ENCODE measurements at regions not wholly inside any gene's neighbourhood (a gene's known extent, or its start where the extent isn't known, plus 50 kb on each side); places are given as distances from the start of the nearest gene placed in this dataset.

GRCh38 chr7:41333511-41333910 lies 369.4 kb downstream of the INHBA start:
- TF ChIP-seq, protein P1, sequence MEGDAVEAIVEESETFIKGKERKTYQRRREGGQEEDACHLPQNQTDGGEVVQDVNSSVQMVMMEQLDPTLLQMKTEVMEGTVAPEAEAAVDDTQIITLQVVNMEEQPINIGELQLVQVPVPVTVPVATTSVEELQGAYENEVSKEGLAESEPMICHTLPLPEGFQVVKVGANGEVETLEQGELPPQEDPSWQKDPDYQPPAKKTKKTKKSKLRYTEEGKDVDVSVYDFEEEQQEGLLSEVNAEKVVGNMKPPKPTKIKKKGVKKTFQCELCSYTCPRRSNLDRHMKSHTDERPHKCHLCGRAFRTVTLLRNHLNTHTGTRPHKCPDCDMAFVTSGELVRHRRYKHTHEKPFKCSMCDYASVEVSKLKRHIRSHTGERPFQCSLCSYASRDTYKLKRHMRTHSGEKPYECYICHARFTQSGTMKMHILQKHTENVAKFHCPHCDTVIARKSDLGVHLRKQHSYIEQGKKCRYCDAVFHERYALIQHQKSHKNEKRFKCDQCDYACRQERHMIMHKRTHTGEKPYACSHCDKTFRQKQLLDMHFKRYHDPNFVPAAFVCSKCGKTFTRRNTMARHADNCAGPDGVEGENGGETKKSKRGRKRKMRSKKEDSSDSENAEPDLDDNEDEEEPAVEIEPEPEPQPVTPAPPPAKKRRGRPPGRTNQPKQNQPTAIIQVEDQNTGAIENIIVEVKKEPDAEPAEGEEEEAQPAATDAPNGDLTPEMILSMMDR (IDR thresholded peaks at IDR 0.05; ENCODE audit: control extremely low read depth, extremely low read depth), result no peak
- ATAC-seq (ENCODE audit: insufficient read depth, low FRiP score), result no peak
- no peak overlapping the region for H3K4me3 ChIP-seq
- no peak overlapping the region for H3K9ac ChIP-seq (ENCODE audit: insufficient read depth in 1 of 2, low read length in 2 of 2)
- DNase-seq, result peak in 2 of 3 donors; percentile 15 to 35
- no peaks in the 10 kb centered on the region for H3K36me3 ChIP-seq (ENCODE audit: control insufficient read depth in 4 of 4, insufficient read depth in 4 of 4, low read length in 4 of 4)
- no peak overlapping the region for H3K27ac ChIP-seq (ENCODE audit: low read depth in 1 of 2, low read length in 1 of 2)
- no peaks in the 10 kb centered on the region for H3K4me1 ChIP-seq (ENCODE audit: control insufficient read depth in 5 of 5, insufficient read depth in 5 of 5, low read length in 5 of 5)
- H3K9me3 ChIP-seq (ENCODE audit: control insufficient read depth in 4 of 4, insufficient read depth in 3 of 4, low read length in 3 of 4), result peaks cover 0 to 6% (median 0%) of the 10 kb centered on the region in 4 donors
- no peaks in the 10 kb centered on the region for H3K27me3 ChIP-seq (ENCODE audit: control insufficient read depth in 3 of 3, insufficient read depth in 3 of 3, low read length in 2 of 3)

GRCh38 chr7:41331194-41331593 lies 371.7 kb downstream of the INHBA start:
- Histone ChIP-seq H3K27me3 (ENCODE audit: control insufficient read depth in 3 of 3, insufficient read depth in 3 of 3, low read length in 2 of 3) (no peaks in the 10 kb centered on the region), H3K4me3 (no peak overlapping the region), H3K27ac (ENCODE audit: low read depth in 1 of 2, low read length in 1 of 2) (no peak overlapping the region), H3K9me3 (ENCODE audit: control insufficient read depth in 4 of 4, insufficient read depth in 3 of 4, low read length in 3 of 4) (peaks cover 0 to 4% (median 0%) of the 10 kb centered on the region in 4 donors), H3K4me1 (ENCODE audit: control insufficient read depth in 5 of 5, insufficient read depth in 5 of 5, low read length in 5 of 5) (no peaks in the 10 kb centered on the region), H3K9ac (ENCODE audit: insufficient read depth in 1 of 2, low read length in 2 of 2) (no peak overlapping the region), H3K36me3 (ENCODE audit: control insufficient read depth in 4 of 4, insufficient read depth in 4 of 4, low read length in 4 of 4) (no peaks in the 10 kb centered on the region)
- no peak for DNase-seq
- 95% methylated on average over 9 of the region's 9 CpGs for WGBS, 2 donors
- ATAC-seq (ENCODE audit: insufficient read depth, low FRiP score), result no peak
- TF ChIP-seq, protein P1 (IDR thresholded peaks at IDR 0.05; ENCODE audit: control extremely low read depth, extremely low read depth), result no peak

DNA sequence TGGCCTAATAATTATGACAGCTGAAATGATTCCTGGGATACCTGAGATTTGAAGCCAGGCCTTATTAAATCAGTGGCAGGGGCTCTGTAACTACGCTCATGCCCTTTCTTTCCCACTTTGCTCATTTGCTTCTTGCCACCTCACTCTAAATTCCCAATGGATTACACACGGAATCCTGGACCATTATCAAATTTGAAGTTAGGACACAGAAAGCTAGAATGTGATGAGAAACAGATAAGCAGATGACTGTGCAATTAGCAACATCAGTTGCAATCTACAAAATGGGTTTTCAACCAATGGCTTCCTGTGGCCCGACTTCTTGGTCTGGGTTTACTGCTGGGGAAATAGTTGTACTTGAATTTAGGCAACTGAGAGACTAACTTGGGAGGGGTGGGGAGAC lies 374.3 kb downstream of the INHBA start:
- Histone ChIP-seq H3K4me3 (no peak overlapping the region), H3K9me3 (ENCODE audit: control insufficient read depth in 4 of 4, insufficient read depth in 3 of 4, low read length in 3 of 4) (peaks cover 0 to 4% (median 0%) of the 10 kb centered on the region in 4 donors), H3K4me1 (ENCODE audit: control insufficient read depth in 5 of 5, insufficient read depth in 5 of 5, low read length in 5 of 5) (no peaks in the 10 kb centered on the region), H3K9ac (ENCODE audit: insufficient read depth in 1 of 2, low read length in 2 of 2) (no peak overlapping the region), H3K27me3 (ENCODE audit: control insufficient read depth in 3 of 3, insufficient read depth in 3 of 3, low read length in 2 of 3) (no peaks in the 10 kb centered on the region), H3K36me3 (ENCODE audit: control insufficient read depth in 4 of 4, insufficient read depth in 4 of 4, low read length in 4 of 4) (no peaks in the 10 kb centered on the region), H3K27ac (ENCODE audit: low read depth in 1 of 2, low read length in 1 of 2) (no peak overlapping the region)
- WGBS, 2 donors, result 82 to 88% methylated on average over 3 of the region's 3 CpGs
- TF ChIP-seq, protein P1 (IDR thresholded peaks at IDR 0.05; ENCODE audit: control extremely low read depth, extremely low read depth), result no peak
- DNase-seq (no peak), ATAC-seq (ENCODE audit: insufficient read depth, low FRiP score) (no peak)

DNA sequence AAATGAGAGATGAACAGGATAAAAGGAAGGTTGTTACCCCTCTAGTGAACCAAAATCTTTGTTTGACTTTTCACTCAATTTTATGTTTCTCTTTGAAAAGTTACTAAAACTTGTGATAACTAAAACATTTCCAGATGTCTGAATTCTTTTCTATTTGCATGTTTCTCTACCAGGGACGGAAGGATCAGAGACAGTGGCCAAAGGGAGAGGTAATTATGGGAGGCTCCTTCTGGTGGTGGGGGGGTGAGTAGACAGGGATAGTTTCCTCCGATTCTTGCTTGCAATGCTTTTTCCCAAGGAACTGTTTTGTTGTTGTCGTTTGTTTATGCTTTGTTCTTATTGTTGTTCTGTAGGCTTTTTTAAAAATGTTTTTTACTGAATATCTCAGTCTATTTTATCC lies 374.8 kb downstream of the INHBA start:
- Histone ChIP-seq H3K27ac (ENCODE audit: low read depth in 1 of 2, low read length in 1 of 2) (no peak overlapping the region), H3K4me3 (no peak overlapping the region), H3K36me3 (ENCODE audit: control insufficient read depth in 4 of 4, insufficient read depth in 4 of 4, low read length in 4 of 4) (no peaks in the 10 kb centered on the region), H3K4me1 (ENCODE audit: control insufficient read depth in 5 of 5, insufficient read depth in 5 of 5, low read length in 5 of 5) (no peaks in the 10 kb centered on the region), H3K9ac (ENCODE audit: insufficient read depth in 1 of 2, low read length in 2 of 2) (no peak overlapping the region), H3K9me3 (ENCODE audit: control insufficient read depth in 4 of 4, insufficient read depth in 3 of 4, low read length in 3 of 4) (peaks cover 0 to 4% (median 0%) of the 10 kb centered on the region in 4 donors), H3K27me3 (ENCODE audit: control insufficient read depth in 3 of 3, insufficient read depth in 3 of 3, low read length in 2 of 3) (no peaks in the 10 kb centered on the region)
- ATAC-seq (ENCODE audit: insufficient read depth, low FRiP score) (no peak), DNase-seq (no peak)
- TF ChIP-seq, protein P1 (IDR thresholded peaks at IDR 0.05; ENCODE audit: control extremely low read depth, extremely low read depth), result no peak
- WGBS, 2 donors, result 75 to 93% methylated on average over 3 of the region's 3 CpGs
